Smooth muscle cell (in vitro differentiated cells): ENCODE measurements at regions not wholly inside any gene's neighbourhood (a gene's known extent, or its start where the extent isn't known, plus 50 kb on each side); places are given as distances from the start of the nearest gene placed in this dataset.

Experiments used
- DNase-seq: peaks from one replicate; lab custom pipeline; 2025; ENCODE audit not compliant: unreplicated experiment; lab: John Stamatoyannopoulos, UW
- H2AFZ ChIP-seq: fragments of 200-600 bp; sonication (generic); 2 replicates; pipeline ENCODE4 v1.6.0; 2016; ENCODE audit warnings: antibody characterized with exemption, low read depth, mild to moderate bottlenecking
- H3F3A ChIP-seq: fragments of 200-600 bp; sonication (generic); 2 replicates; pipeline ENCODE4 v1.6.0; 2017; ENCODE audit warnings: antibody characterized with exemption, low read depth
- H3K27ac ChIP-seq: fragments of 200-600 bp; sonication (generic); 2 replicates; pipeline ENCODE4 v1.5.1; 2016; ENCODE audit warnings: low read depth, mild to moderate bottlenecking
- H3K27me3 ChIP-seq: fragments of 200-600 bp; sonication (generic); 2 replicates; pipeline ENCODE4 v1.6.1; 2016; ENCODE audit warnings: low read depth, mild to moderate bottlenecking
- H3K36me3 ChIP-seq: fragments of 200-600 bp; sonication (generic); 2 replicates; pipeline ENCODE4 v1.5.1; 2016; ENCODE audit warnings: low read depth
- H3K4me1 ChIP-seq: fragments of 200-600 bp; sonication (generic); 2 replicates; pipeline ENCODE4 v1.5.1; 2016; ENCODE audit warnings: low read depth
- H3K4me2 ChIP-seq: fragments of 200-600 bp; sonication (generic); 2 replicates; pipeline ENCODE4 v1.6.0; 2016; ENCODE audit warnings: mild to moderate bottlenecking
- H3K4me3 ChIP-seq: fragments of 200-600 bp; sonication (generic); 2 replicates; pipeline ENCODE4 v1.5.1; 2016; ENCODE audit warnings: mild to moderate bottlenecking
- H3K79me2 ChIP-seq: fragments of 200-600 bp; sonication (generic); 2 replicates; pipeline ENCODE4 v1.6.0; 2016; ENCODE audit warnings: low read depth, mild to moderate bottlenecking
- H3K9ac ChIP-seq: fragments of 200-600 bp; sonication (generic); 2 replicates; pipeline ENCODE4 v1.6.0; 2016; ENCODE audit warnings: low read depth
- H3K9me3 ChIP-seq: fragments of 200-600 bp; sonication (generic); replicated peaks from 2 replicates; pipeline ENCODE4 v1.5.1; 2016; ENCODE audit warnings: low read depth
- H4K20me1 ChIP-seq: fragments of 200-600 bp; sonication (generic); 2 replicates; pipeline ENCODE4 v1.6.0; 2016; ENCODE audit warnings: low read depth
- WGBS: methylation state at CpG from one replicate; pipeline ENCODE4 v1.1.7; 2016; ENCODE audit warnings: low lambda C conversion rate; 5-methylcytosine and 5-hydroxymethylcytosine counted together
- TF ChIP-seq, protein P1 (sequence below): fragments of 200-600 bp; sonication (generic); IDR thresholded peaks from 2 replicates; pipeline ENCODE4 v1.5.1; 2017; ENCODE audit warnings: borderline replicate concordance, mild to moderate bottlenecking, antibody characterized with exemption; ENCODE audit not compliant: insufficient read depth, poor library complexity, severe bottlenecking

DNA sequence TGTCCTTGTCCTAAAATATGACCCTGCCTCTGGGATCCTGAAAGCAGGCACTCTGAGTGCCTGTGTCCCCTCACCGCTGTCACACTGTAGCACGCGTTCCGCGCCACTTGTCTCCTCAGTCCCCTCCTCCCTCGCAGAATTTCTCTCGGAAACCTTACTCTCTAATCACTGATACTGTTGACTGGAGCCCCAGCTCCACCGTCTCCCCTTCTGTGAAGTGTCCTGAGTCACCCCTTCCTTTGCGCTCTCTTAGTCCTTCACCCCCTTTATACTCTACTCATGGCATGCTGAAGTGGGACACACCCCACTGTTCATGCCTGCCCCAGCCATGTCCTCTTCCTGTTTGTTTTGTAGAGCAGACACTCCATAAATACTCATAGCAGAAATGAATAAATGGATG, 104.7 kb downstream of the ZNF664 start:
- H3F3A ChIP-seq: no peaks in the 10 kb centered on the region
- no peaks in the 10 kb centered on the region for H4K20me1 ChIP-seq
- WGBS: 93% methylated on average over 9 of the region's 9 CpGs
- H3K4me1 ChIP-seq: peaks cover 12% of the 10 kb centered on the region
- H3K27ac ChIP-seq: no peak overlapping the region
- no peak overlapping the region for H3K9ac ChIP-seq
- H3K9me3 ChIP-seq: no peaks in the 10 kb centered on the region
- H3K36me3 ChIP-seq: no peaks in the 10 kb centered on the region
- TF ChIP-seq, protein P1, sequence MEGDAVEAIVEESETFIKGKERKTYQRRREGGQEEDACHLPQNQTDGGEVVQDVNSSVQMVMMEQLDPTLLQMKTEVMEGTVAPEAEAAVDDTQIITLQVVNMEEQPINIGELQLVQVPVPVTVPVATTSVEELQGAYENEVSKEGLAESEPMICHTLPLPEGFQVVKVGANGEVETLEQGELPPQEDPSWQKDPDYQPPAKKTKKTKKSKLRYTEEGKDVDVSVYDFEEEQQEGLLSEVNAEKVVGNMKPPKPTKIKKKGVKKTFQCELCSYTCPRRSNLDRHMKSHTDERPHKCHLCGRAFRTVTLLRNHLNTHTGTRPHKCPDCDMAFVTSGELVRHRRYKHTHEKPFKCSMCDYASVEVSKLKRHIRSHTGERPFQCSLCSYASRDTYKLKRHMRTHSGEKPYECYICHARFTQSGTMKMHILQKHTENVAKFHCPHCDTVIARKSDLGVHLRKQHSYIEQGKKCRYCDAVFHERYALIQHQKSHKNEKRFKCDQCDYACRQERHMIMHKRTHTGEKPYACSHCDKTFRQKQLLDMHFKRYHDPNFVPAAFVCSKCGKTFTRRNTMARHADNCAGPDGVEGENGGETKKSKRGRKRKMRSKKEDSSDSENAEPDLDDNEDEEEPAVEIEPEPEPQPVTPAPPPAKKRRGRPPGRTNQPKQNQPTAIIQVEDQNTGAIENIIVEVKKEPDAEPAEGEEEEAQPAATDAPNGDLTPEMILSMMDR: no peak
- no peak overlapping the region for H3K4me2 ChIP-seq
- DNase-seq: no peak
- H2AFZ ChIP-seq: no peak overlapping the region
- no peaks in the 10 kb centered on the region for H3K79me2 ChIP-seq
- no peaks in the 10 kb centered on the region for H3K27me3 ChIP-seq
- H3K4me3 ChIP-seq: no peak overlapping the region

GRCh38 chr12:124078800-124079199, 105.8 kb downstream of the ZNF664 start:
- Histone ChIP-seq H4K20me1 (no peaks in the 10 kb centered on the region), H3K4me3 (no peak overlapping the region), H3K36me3 (no peaks in the 10 kb centered on the region), H3K4me1 (peaks cover 3% of the 10 kb centered on the region), H3K79me2 (no peaks in the 10 kb centered on the region), H3K9me3 (no peaks in the 10 kb centered on the region), H3F3A (no peaks in the 10 kb centered on the region), H3K4me2 (no peak overlapping the region), H3K27ac (no peak overlapping the region), H2AFZ (no peak overlapping the region), H3K27me3 (no peaks in the 10 kb centered on the region), H3K9ac (no peak overlapping the region)
- TF ChIP-seq, protein P1: no peak
- DNase-seq: no peak
- WGBS: 95% methylated on average over 4 of the region's 4 CpGs

DNA sequence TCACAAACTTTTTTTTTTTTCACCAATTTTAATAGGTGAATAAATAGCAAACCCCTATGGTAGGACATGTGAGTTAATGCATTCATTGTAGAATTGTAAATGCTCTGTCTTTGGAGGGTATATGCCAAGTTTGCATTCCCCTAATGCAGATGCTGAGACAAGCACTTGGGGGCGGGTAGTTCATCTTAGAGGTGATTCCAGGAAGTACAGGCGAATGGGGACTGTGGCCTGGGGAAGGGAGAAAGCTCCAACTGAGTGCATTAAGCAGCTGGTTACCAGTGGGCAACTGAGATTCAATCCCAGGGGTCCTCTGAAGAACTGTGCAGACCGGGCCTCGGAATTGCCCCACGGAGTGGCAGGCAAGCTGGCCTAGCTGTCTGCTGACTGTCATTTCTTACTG, 107.6 kb downstream of the ZNF664 start:
- H3K79me2 ChIP-seq: no peaks in the 10 kb centered on the region
- H3K36me3 ChIP-seq: no peaks in the 10 kb centered on the region
- no peak overlapping the region for H2AFZ ChIP-seq
- TF ChIP-seq, protein P1: no peak
- no peak overlapping the region for H3K4me3 ChIP-seq
- no peaks in the 10 kb centered on the region for H4K20me1 ChIP-seq
- no peak for DNase-seq
- no peaks in the 10 kb centered on the region for H3K4me1 ChIP-seq
- H3K9ac ChIP-seq: no peak overlapping the region
- no peaks in the 10 kb centered on the region for H3K27me3 ChIP-seq
- no peaks in the 10 kb centered on the region for H3F3A ChIP-seq
- H3K27ac ChIP-seq: no peak overlapping the region
- no peak overlapping the region for H3K4me2 ChIP-seq
- no peaks in the 10 kb centered on the region for H3K9me3 ChIP-seq
- WGBS: 83% methylated on average over 5 of the region's 5 CpGs

DNA sequence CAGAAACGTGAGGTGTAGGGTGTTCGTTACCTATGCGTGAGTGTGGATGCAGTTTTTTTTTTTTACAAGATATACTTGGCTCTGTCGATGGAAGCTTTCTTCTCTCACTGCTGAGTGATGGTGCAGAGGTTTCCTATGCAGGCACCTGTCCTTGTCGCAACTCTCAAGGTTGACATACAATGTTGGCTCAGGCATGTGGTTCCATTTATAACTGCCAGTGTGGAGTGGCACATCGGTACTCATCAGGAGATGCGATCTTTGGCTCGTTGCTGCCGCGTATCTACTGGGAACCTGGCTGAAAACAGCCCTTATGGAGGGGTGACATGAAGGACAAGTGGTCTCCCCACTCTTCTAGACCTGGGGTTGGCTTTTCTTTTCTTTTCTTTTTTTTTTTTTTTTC, 109.0 kb downstream of the ZNF664 start:
- H2AFZ ChIP-seq: no peak overlapping the region
- H3K4me1 ChIP-seq: no peaks in the 10 kb centered on the region
- 98% methylated on average over 10 of the region's 10 CpGs for WGBS
- TF ChIP-seq, protein P1: no peak
- H3F3A ChIP-seq: no peaks in the 10 kb centered on the region
- no peaks in the 10 kb centered on the region for H3K36me3 ChIP-seq
- no peaks in the 10 kb centered on the region for H3K79me2 ChIP-seq
- DNase-seq: no peak
- H3K9me3 ChIP-seq: no peaks in the 10 kb centered on the region
- H3K27ac ChIP-seq: no peak overlapping the region
- no peak overlapping the region for H3K9ac ChIP-seq
- H3K4me3 ChIP-seq: no peak overlapping the region
- no peaks in the 10 kb centered on the region for H4K20me1 ChIP-seq
- H3K27me3 ChIP-seq: no peaks in the 10 kb centered on the region
- H3K4me2 ChIP-seq: no peak overlapping the region
